ENCODE measurements at regions not wholly inside any gene's neighbourhood (a gene's known extent, or its start where the extent isn't known, plus 50 kb on each side); places are given as distances from the start of the nearest gene placed in this dataset.
"Not testable (repeated sequence)": the region's sequence is repeated elsewhere in the genome, so short reads cannot be mapped to it uniquely, and the experiment has no call there.

- no peak for DNase-seq
These were observed 748.5 kb upstream of the MBL2 start for GRCh38 chr10:53521046-53521445.

DNA sequence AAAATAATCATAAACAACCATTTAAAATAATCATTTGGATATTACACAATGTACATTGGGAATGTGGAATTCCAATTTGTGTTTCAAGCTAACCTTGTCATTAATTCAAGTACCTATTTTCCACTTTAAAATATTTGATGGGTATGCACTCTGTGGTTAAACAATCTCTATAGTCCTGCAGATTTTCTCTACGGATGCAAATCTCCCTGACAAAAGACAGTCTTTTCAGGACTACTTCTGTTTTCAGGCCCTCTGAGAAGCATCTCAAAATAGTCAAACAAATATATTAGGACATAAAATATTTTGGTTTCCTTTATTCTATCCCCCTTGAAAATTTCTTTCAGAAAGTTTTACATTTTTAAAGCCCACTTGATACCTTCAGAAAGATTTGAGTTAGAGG lies 735.6 kb upstream of the MBL2 start:
- no peak for DNase-seq

GRCh38 chr10:53504492-53504891 lies 731.9 kb upstream of the MBL2 start:
- DNase-seq, result not testable (repeated sequence)

DNA sequence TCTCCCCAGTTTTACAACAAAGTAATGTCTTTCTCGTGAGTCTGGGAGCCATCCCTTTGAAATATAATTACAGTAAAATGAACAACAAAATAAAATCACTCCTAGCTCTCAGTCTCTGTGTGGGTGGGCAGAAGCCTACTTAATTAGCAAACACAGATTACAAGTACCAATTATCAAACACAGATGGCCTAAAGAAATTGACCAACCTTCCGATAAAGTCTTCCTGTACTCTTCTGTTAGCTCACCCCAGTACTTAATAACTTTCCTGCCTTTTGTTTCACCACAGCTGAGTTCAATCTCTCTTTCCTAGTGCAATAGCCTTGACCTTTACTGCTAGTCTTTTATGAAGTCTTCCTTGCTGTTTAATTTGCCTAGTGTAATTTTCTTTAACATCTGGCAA lies 719.2 kb upstream of the MBL2 start:
- DNase-seq, result no peak

- no peak for DNase-seq
These were observed 718.0 kb upstream of the MBL2 start for GRCh38 chr10:53490553-53490952.

DNA sequence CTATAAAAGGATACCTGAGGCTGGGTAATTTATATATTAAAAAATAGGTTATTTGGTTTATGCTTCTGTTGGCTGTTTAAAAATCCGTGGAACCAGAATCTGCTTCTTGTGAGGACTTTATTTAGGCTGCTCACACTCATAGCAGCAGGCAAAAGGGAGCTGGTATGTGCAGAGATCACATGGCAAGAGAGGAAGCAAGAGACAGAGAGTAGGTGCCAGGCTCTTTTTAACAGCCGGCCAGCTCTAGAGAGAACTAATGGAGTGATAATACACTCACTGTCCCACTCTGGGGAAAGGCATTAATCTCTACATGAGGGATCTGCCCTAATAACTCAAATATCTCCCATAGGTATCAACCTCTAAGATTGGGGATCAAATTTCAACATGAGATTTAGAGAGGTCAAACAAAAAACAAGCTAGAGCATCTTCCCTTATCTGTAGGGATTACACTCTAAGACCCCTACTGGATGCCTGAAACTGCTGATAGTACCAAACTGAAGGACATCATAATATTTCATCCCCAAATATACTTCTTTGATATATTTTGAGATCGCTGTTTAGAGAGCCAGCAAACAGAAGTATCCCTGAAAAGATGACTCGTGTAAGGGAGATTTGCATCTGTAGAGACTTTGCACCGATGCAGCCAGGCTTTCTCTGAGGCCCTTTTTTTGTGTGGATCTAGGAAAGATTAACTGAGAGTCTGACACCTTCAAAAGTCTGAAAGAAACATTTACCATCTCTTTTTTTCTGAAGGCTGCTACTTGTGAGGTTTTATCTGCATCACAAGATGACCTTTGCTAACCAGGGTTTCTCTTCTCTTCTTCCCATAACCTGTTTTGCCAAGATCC lies 717.0 kb upstream of the MBL2 start:
- no peak for DNase-seq

DNA sequence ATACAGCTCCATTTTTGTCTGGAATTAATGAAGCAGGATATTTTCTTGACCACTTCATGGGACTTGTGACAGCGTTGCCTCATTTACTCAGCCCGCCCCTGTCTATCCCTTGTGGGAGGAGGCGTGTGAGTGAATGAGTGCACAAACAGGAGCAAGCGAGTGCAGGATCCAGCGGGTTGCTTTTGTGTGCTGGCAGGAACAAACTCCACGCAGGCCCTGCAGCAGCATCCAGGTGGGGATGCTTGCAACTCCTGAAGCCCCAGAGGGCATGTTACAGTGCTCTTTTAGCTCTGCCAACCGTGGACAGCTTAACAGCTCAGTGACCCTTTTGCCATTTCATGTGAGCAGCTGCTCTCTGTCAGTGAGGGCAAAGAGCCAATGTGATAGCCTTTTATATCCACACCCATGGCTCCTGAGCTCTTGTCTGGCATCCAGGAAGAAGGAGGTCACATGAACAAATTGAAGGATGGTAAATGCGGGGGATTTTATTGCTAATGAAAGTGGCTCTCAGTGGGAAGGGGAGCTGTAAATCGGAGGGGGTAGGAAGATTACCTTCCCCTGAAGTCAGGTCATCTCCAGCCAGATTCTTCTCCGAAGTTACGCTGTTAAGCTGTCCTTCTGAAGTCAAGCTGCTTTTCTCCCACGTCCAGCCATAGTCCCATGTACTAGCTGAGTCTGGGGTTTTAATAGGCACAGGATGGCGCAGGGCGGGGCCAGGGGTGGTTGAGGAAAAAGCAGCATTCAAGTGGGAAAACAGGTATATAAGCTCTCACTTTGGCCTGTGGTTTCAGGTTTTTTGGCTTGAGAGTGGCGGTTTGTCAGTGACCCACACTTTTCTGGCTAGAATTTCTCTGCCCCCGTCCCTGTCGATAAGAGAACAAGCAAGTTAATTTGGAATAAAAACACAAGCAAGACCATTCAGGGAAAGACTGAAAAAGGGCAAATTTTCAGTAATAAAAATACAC lies 714.7 kb upstream of the MBL2 start:
- no peak for DNase-seq

GRCh38 chr10:53485422-53485821 lies 712.8 kb upstream of the MBL2 start:
- not testable (repeated sequence) for DNase-seq

- DNase-seq, result no peak
These were observed 706.8 kb upstream of the MBL2 start for GRCh38 chr10:53479365-53479764.

DNA sequence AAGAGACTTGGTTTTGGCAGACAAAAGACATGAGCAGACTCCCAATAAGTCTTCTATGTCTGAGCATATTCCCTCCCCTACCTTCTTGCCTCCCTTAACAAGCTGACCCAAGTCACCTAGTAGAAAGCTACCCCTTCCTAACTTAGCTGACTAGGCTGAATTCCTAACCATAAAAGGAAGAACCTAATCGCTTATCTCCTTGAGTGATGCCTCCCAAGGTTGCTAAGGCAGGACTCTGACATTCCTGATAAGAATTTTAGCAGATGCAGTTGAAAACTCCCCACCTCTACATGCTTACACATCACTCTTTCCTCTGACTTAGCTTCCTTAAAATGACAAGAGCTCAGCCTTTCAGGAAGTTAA lies 704.7 kb upstream of the MBL2 start:
- no peak for DNase-seq

- no peak for DNase-seq
These were observed 704.2 kb upstream of the MBL2 start for GRCh38 chr10:53476650-53477312.

- no peak for DNase-seq
These were observed 696.8 kb upstream of the MBL2 start for GRCh38 chr10:53469383-53469782.

- no peak for DNase-seq
These were observed 691.0 kb upstream of the MBL2 start for GRCh38 chr10:53463539-53463938.

DNA sequence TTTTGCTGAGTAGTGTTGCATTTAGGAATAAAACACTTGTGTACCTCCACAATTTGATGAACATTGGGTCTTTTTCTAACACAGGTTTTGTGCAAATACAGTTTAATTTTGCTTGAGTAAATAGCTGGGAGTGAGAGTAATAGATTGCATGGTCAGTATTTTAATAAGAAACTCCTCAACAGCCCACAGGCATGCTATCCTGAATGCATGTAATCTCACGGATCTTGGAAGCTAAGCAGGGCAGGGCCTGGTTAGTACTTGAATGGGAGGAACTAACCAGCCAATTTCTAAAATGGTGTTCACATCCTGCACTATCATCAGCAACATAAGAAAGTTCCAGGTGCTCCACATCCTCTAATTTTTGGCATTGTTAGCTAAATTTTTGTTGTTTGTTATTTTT lies 685.4 kb upstream of the MBL2 start:
- DNase-seq, result no peak

DNA sequence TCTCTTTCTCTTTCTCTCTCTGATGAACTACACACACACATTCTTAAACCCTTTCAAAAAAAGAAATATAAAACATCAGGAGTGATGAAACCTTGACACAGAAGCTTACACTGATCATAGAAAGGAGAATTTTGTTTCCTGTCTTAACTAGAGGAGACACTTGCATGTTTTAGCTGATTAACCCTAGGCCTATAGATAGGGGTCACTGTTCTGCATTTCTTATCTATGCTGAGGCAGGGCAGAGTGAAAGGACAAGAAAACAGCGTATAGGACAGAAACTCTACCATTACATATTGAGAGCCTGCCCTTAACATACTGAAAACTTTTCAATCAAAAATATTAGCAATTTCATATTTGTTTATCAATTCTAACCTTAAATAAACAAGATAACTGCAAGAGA lies 680.6 kb upstream of the MBL2 start:
- no peak for DNase-seq

DNA sequence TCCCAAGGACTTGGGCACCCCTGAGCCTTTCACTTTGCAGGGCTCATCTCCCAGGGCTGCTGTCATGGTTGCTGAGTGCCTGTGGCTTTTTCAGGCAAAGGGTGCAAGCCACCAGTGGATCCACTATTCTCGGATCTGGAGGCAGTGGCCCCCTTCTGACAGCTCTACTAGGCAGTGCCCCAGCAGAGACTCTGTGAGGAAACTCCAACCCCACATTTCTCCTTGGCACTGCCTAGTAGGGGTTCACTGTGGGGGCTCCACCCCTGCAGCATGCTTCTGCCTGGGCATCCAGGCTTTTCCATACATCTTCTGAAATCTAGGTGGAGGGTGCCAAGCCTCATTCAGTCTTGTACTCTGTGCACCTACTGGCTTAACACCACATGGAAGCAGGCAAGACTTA lies 675.0 kb upstream of the MBL2 start:
- DNase-seq, result no peak

- no peak for DNase-seq
These were observed 669.3 kb upstream of the MBL2 start for GRCh38 chr10:53441843-53442242.

- no peak for DNase-seq
These were observed 668.0 kb upstream of the MBL2 start for GRCh38 chr10:53440601-53441000.

DNA sequence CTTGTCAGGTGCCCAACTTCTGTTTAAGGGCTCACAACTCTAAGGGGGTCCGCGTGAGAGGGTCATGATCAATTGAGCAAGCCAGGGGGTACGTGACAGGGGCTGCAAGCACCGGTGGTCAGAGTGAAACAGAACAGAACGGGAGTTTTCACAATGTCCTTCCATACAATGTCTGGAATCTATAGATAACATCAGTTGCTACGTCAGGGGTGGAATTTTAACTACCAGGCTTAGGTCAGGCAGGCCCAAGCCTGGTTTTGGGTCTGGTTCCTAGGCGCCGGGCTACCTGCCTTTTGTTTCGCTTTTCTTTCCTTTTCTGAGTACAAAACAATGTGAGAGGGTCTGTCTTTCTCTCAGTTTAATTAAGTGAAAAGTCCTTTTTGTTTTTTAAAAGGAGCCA lies 666.5 kb upstream of the MBL2 start:
- not testable (repeated sequence) for DNase-seq

GRCh38 chr10:53434413-53434812 lies 661.8 kb upstream of the MBL2 start:
- DNase-seq, result no peak

- DNase-seq, result no peak
These were observed 659.5 kb upstream of the MBL2 start for GRCh38 chr10:53432035-53432434.

DNA sequence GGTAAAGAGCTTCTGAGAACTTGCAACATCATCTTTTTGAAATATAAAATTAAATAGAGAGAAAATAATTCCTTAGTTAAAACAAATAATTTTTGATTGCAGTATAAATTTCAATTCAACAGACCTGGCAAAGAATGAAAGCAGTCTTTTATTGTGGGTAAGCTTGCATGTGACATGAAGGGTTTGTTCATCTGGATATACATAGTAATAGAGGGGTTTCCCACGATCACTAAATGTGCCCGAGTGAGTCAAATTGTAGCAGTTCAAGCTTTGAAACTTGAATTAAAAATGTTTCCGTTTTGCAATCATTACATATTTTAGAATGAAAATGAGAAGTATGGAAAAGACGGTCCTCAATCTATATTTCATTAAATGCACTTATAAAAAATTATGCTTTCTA lies 658.4 kb upstream of the MBL2 start:
- DNase-seq, result no peak

DNA sequence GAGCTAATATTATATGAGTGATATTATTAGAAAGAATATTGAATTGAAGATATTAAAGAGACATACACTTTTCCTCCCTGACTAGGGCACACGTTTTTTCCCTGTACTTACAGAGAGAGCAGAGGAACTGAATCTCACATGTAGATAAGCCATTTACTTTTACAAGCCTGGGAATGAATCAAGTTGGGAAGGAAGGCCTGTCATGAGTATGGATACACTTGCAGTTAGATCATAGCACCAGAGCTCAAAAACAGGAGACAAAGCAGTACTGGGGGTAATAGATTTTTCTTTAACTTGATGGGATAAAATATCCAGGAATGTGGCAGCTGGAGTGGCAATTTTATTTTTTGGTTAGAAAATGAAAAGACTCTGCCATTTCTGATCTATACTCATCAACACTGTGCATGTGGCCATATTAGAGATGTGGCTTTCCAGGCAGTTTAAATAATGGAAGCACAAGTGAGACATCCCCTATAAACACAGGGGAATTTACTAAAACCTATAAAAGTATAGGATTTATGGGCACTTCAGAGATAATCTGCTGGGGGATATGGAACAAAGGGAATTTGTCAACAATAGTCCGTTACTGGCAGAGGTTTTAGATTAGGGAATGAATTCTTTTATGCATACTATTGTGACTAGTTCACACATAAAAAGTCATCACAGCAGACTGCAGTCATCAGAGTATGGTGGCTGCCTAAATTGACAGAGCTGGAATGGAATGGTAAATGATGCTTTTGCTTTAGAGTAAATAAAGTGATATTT lies 657.7 kb upstream of the MBL2 start:
- DNase-seq, result no peak
